GM12878 (cell line): ENCODE measurements at regions not wholly inside any gene's neighbourhood (a gene's known extent, or its start where the extent isn't known, plus 50 kb on each side); places are given as distances from the start of the nearest gene placed in this dataset.

Experiments
- ATAC-seq: fragments of 200-7000 bp; cut with Tn5 transposase; 3 replicates; pipeline ENCODE4 v1.9.1; 2020; ENCODE audit warnings: mild to moderate bottlenecking, moderate library complexity
- BruUV-seq: library from RNA; stranded (reverse); fragments of 400-500 nt; replicated peaks from 2 replicates; lab custom pipeline; 2021; lab: Mats Ljungman, UMichigan
- CTCF ChIA-PET: fragments of 300-600 bp; sonication (Branson Sonifier 250); formaldehyde crosslinking; extraction: SDS; loops from one replicate; lab custom pipeline; 2021; ENCODE audit warnings: inconsistent platforms; lab: Yijun Ruan, JAX
- POLR2A ChIA-PET: fragments of 350-600 bp; formaldehyde crosslinking; extraction: SDS; loops from one replicate; lab custom pipeline; 2021; ENCODE audit warnings: inconsistent platforms; lab: Charles Lee
- RAD21 ChIA-PET: fragments of 300-600 bp; sonication (Branson Sonifier 250); formaldehyde crosslinking; loops from one replicate; lab custom pipeline; 2023; ENCODE audit warnings: antibody characterized with exemption; ENCODE audit not compliant: unreplicated experiment; lab: Charles Lee
- SMC1A ChIA-PET: fragments of 300-600 bp; sonication (Branson Sonifier 250); formaldehyde crosslinking; loops from one replicate; lab custom pipeline; 2023; ENCODE audit not compliant: unreplicated experiment, uncharacterized antibody; lab: Charles Lee
- DNase-seq: peaks from one replicate; pipeline ENCODE4 v3.0.0-alpha.2; 2011; ENCODE audit warnings: low read depth, low spot score
- FAIRE-seq: peaks from 3 replicates; lab custom pipeline; 2011; peaks lifted over from hg19 to GRCh38; lab: Jason Lieb, UNC
- H2AFZ ChIP-seq: 2 replicates; pipeline ENCODE4 v1.6.0; 2011; ENCODE audit warnings: low read depth, low read length, control low read depth; ENCODE audit not compliant: control insufficient read depth
- H3K27ac ChIP-seq: 2 replicates; pipeline ENCODE4 v1.5.1; 2011; ENCODE audit warnings: control low read depth; ENCODE audit not compliant: control insufficient read depth, insufficient read depth
- H3K27me3 ChIP-seq, 2 experiments: replicated peaks in 1 of 2; 2 replicates each; pipeline versions ENCODE4 v1.6.0 to v1.6.1; 2011; ENCODE audit warnings: low read length in 1 of 2; ENCODE audit not compliant: control insufficient read depth in 2 of 2, insufficient read depth in 2 of 2
- H3K36me3 ChIP-seq, 2 experiments: 2 replicates each; pipeline ENCODE4 v1.5.1; 2011; ENCODE audit warnings: low read length in 1 of 2; ENCODE audit not compliant: control insufficient read depth in 2 of 2, insufficient read depth in 2 of 2
- H3K4me1 ChIP-seq: 2 replicates; pipeline ENCODE4 v1.6.1; 2011; ENCODE audit warnings: mild to moderate bottlenecking, low read length, moderate library complexity, mixed read lengths; ENCODE audit not compliant: control insufficient read depth, insufficient read depth
- H3K4me2 ChIP-seq: 2 replicates; pipeline ENCODE4 v1.6.0; 2011; ENCODE audit warnings: control low read depth; ENCODE audit not compliant: control insufficient read depth, insufficient read depth
- H3K4me3 ChIP-seq: fragments of 200-600 bp; sonication (generic); 2 replicates; pipeline ENCODE4 v1.5.1; 2016
- H3K79me2 ChIP-seq: 2 replicates; pipeline ENCODE4 v1.6.0; 2011; ENCODE audit warnings: low read length; ENCODE audit not compliant: control insufficient read depth, insufficient read depth
- H3K9ac ChIP-seq: 2 replicates; pipeline ENCODE4 v1.8.0; 2011; ENCODE audit warnings: low read length, control low read depth, mixed read lengths; ENCODE audit not compliant: control insufficient read depth, insufficient read depth
- H3K9me3 ChIP-seq: replicated peaks from 3 replicates; pipeline ENCODE4 v1.5.1; 2011; ENCODE audit warnings: mild to moderate bottlenecking, low read length; ENCODE audit not compliant: control insufficient read depth, insufficient read depth
- H4K20me1 ChIP-seq: 2 replicates; pipeline ENCODE4 v1.6.0; 2011; ENCODE audit not compliant: control insufficient read depth, insufficient read depth
- CHD2 ChIP-seq: IDR thresholded peaks from 2 replicates; pipeline ENCODE4 v1.6.1; 2011; ENCODE audit warnings: low read depth, low read length, improper control_type of control experiment, borderline replicate concordance
- CREB1 ChIP-seq: IDR thresholded peaks from 2 replicates; pipeline ENCODE4 v1.6.1; 2012; ENCODE audit warnings: low read depth, mild to moderate bottlenecking, inconsistent platforms
- EP300 ChIP-seq, 2 experiments: fragments of 150-350 bp in 1 of 2; IDR thresholded peaks; 2 replicates each; pipeline ENCODE4 v1.6.1; 2011 to 2012; ENCODE audit warnings: low read depth in 2 of 2, low read length in 2 of 2, borderline replicate concordance in 1 of 2, improper control_type of control experiment in 1 of 2, inconsistent platforms in 1 of 2; ENCODE audit not compliant: control insufficient read depth in 1 of 2
- JUND ChIP-seq: IDR thresholded peaks from 2 replicates; pipeline ENCODE4 v1.6.1; 2012; ENCODE audit warnings: low read depth, mild to moderate bottlenecking, low read length, improper control_type of control experiment, moderate library complexity
- MTA3 ChIP-seq: IDR thresholded peaks from 2 replicates; pipeline ENCODE4 v1.6.1; 2012; ENCODE audit warnings: low read length, inconsistent platforms, borderline replicate concordance
- MYC ChIP-seq: IDR thresholded peaks from 2 replicates; pipeline ENCODE4 v1.6.1; 2011; ENCODE audit warnings: mild to moderate bottlenecking, low read length, moderate library complexity, inconsistent platforms; ENCODE audit not compliant: insufficient read depth, insufficient replicate concordance, insufficient read length, severe bottlenecking
- NKRF ChIP-seq: fragments of 450-650 bp; conservative IDR thresholded peaks from 2 replicates; pipeline ENCODE4 v1.6.1; 2017; ENCODE audit warnings: mild to moderate bottlenecking, moderate library complexity
- PML ChIP-seq: IDR thresholded peaks from 2 replicates; pipeline ENCODE4 v1.6.1; 2012; ENCODE audit warnings: low read length, inconsistent platforms
- STAT3 ChIP-seq: IDR thresholded peaks from 2 replicates; pipeline ENCODE4 v1.6.1; 2011; ENCODE audit warnings: low read depth, low read length, improper control_type of control experiment
- TBL1XR1 ChIP-seq: IDR thresholded peaks from 2 replicates; pipeline ENCODE4 v1.6.1; 2012; ENCODE audit warnings: low read depth, low read length, improper control_type of control experiment
- ZNF217 ChIP-seq: fragments of 450-650 bp; IDR thresholded peaks from 2 replicates; pipeline ENCODE4 v1.6.1; 2017; ENCODE audit warnings: antibody characterized with exemption, mild to moderate bottlenecking
- WGBS: methylation state at CpG from one replicate; pipeline ENCODE4 v1.1.6; 2016; ENCODE audit warnings: low lambda C conversion rate; ENCODE audit not compliant: insufficient replicate concordance, insufficient coverage; ENCODE audit errors: missing lambda C conversion rate; 5-methylcytosine and 5-hydroxymethylcytosine counted together
- in situ Hi-C: fragments of 300-500 bp; cut with MboI; formaldehyde crosslinking; loops from 9 replicates; pipeline ENCODE4 v1.14.3; 2018; ENCODE audit warnings: mixed read lengths
- intact Hi-C: fragments of 100-400 bp; cut with micrococcal nuclease; formaldehyde crosslinking; loops from one replicate; pipeline ENCODE4 v1.14.2; 2022; ENCODE audit not compliant: unreplicated experiment
- TF ChIP-seq, protein P1 (sequence below): fragments of 450-650 bp; IDR thresholded peaks from 2 replicates; pipeline ENCODE4 v1.6.1; 2016; ENCODE audit warnings: mild to moderate bottlenecking
- TF ChIP-seq, protein P2 (sequence below): fragments of 450-650 bp; IDR thresholded peaks from 2 replicates; pipeline ENCODE4 v1.6.1; 2017; ENCODE audit warnings: mild to moderate bottlenecking, low read depth, inconsistent platforms; ENCODE audit not compliant: poor library complexity, severe bottlenecking
- TF ChIP-seq, protein P3 (sequence below): IDR thresholded peaks from 2 replicates; pipeline ENCODE4 v1.6.1; 2012; ENCODE audit warnings: mild to moderate bottlenecking, low read depth, low read length

DNA sequence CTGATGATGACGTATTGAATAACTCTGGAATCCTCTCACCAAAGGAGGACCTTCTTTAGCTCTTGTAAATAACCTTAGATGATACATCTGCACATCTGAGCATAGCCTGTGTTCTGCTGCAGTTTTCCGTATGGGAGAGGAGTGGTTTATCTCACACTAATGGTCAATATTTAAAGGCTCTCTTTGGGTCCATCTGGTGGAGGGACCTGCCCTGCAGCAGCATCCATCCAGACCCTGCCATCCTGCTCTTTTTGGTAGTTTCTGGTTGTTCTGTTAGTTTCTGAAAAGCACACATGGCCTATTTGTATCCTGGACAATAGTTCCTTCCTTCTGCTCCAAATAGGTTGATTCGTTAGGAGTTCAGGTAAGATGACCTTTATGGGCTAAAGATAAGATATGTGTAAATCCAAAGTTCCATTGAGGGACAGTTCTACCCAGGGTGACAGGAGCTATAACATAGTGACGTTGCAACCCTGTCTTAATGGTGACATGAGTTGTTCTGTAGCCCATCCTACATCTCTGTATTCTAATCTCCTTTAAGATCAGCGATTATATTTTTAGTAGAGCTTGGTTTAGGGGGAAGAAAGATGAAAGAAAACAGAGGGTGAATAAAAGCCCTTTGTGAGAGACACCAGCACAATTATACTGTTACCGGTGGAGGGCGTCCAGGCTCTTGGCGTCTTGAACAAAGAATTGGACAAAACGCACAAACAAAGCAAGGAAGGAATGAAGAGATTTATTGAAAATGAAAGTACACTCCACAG is 60.0 kb upstream of the KLF14 start:
- FAIRE-seq (no peak), DNase-seq (no peak), ATAC-seq (no peak)
- no peaks in the 10 kb centered on the region for H3K36me3 ChIP-seq
- H4K20me1 ChIP-seq: no peaks in the 10 kb centered on the region
- H3K4me1 ChIP-seq: no peaks in the 10 kb centered on the region
- BruUV-seq: no TSS peak
- H3K27me3 ChIP-seq: no peaks in the 10 kb centered on the region
- POLR2A ChIA-PET: interaction anchor here (0.6 kb wide), 1 partner anchor 725 kb away, joined by 3 read pairs; no protein-coding TSS in a partner anchor
- H3K4me3 ChIP-seq: no peak overlapping the region
- intact Hi-C loops (no loop called here), in situ Hi-C loops (no loop called here)
- SMC1A ChIA-PET: interaction anchor here (1.4 kb wide), 1 partner anchor 13 kb away, joined by 3 read pairs; no protein-coding TSS in a partner anchor
- H3K27ac ChIP-seq: no peak overlapping the region
- CTCF ChIA-PET: interaction anchor here (1.1 to 1.3 kb wide), 2 partner anchors 38 to 40 kb away, joined by 3 to 4 read pairs; no protein-coding TSS in a partner anchor
- RAD21 ChIA-PET: no interaction called here
- no peak for TF ChIP-seq CREB1
- TF ChIP-seq EP300 (IDR thresholded peaks at IDR 0.05; ENCODE audit: borderline replicate concordance in 1 of 2, control insufficient read depth in 1 of 2, low read depth in 2 of 2, low read length in 2 of 2): no peak
- TF ChIP-seq, protein P1, sequence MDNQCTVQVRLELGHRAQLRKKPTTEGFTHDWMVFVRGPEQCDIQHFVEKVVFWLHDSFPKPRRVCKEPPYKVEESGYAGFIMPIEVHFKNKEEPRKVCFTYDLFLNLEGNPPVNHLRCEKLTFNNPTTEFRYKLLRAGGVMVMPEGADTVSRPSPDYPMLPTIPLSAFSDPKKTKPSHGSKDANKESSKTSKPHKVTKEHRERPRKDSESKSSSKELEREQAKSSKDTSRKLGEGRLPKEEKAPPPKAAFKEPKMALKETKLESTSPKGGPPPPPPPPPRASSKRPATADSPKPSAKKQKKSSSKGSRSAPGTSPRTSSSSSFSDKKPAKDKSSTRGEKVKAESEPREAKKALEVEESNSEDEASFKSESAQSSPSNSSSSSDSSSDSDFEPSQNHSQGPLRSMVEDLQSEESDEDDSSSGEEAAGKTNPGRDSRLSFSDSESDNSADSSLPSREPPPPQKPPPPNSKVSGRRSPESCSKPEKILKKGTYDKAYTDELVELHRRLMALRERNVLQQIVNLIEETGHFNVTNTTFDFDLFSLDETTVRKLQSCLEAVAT: no peak
- no peak for TF ChIP-seq MTA3
- no peak for TF ChIP-seq TBL1XR1
- TF ChIP-seq STAT3: no peak
- TF ChIP-seq, protein P2, sequence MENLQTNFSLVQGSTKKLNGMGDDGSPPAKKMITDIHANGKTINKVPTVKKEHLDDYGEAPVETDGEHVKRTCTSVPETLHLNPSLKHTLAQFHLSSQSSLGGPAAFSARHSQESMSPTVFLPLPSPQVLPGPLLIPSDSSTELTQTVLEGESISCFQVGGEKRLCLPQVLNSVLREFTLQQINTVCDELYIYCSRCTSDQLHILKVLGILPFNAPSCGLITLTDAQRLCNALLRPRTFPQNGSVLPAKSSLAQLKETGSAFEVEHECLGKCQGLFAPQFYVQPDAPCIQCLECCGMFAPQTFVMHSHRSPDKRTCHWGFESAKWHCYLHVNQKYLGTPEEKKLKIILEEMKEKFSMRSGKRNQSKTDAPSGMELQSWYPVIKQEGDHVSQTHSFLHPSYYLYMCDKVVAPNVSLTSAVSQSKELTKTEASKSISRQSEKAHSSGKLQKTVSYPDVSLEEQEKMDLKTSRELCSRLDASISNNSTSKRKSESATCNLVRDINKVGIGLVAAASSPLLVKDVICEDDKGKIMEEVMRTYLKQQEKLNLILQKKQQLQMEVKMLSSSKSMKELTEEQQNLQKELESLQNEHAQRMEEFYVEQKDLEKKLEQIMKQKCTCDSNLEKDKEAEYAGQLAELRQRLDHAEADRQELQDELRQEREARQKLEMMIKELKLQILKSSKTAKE: no peak
- no peak for TF ChIP-seq JUND
- no peak for TF ChIP-seq NKRF
- TF ChIP-seq, protein P3, sequence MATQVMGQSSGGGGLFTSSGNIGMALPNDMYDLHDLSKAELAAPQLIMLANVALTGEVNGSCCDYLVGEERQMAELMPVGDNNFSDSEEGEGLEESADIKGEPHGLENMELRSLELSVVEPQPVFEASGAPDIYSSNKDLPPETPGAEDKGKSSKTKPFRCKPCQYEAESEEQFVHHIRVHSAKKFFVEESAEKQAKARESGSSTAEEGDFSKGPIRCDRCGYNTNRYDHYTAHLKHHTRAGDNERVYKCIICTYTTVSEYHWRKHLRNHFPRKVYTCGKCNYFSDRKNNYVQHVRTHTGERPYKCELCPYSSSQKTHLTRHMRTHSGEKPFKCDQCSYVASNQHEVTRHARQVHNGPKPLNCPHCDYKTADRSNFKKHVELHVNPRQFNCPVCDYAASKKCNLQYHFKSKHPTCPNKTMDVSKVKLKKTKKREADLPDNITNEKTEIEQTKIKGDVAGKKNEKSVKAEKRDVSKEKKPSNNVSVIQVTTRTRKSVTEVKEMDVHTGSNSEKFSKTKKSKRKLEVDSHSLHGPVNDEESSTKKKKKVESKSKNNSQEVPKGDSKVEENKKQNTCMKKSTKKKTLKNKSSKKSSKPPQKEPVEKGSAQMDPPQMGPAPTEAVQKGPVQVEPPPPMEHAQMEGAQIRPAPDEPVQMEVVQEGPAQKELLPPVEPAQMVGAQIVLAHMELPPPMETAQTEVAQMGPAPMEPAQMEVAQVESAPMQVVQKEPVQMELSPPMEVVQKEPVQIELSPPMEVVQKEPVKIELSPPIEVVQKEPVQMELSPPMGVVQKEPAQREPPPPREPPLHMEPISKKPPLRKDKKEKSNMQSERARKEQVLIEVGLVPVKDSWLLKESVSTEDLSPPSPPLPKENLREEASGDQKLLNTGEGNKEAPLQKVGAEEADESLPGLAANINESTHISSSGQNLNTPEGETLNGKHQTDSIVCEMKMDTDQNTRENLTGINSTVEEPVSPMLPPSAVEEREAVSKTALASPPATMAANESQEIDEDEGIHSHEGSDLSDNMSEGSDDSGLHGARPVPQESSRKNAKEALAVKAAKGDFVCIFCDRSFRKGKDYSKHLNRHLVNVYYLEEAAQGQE: no peak
- no peak for TF ChIP-seq CHD2
- no peak for TF ChIP-seq MYC
- TF ChIP-seq ZNF217: no peak
- TF ChIP-seq PML: no peak
- H3K79me2 ChIP-seq: no peaks in the 10 kb centered on the region
- no peak overlapping the region for H3K9ac ChIP-seq
- H3K4me2 ChIP-seq: no peak overlapping the region
- no peak overlapping the region for H2AFZ ChIP-seq
- 64% methylated on average over 9 of the region's 9 CpGs for WGBS
- H3K9me3 ChIP-seq: no peaks in the 10 kb centered on the region
